ENCODE measurements at regions not wholly inside any gene's neighbourhood (a gene's known extent, or its start where the extent isn't known, plus 50 kb on each side); places are given as distances from the start of the nearest gene placed in this dataset.

DNA sequence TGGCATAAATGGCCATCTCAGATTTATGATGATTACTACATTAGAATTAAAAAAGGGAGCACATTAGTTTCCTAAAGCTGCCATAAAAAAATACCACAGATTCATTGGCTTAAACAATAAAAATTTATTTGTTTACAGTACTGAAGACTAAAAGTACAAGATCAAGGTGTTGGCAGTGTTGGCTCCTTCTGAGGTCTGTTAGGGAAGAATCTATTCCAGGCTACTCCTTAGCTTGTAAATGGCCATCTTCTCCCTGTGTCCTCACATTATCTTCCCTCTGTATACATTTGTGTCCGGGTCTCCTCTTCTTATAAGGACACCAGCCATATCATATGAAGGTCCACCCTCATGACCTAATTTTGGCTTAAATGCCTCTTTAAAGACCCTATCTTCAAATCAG, 341.0 kb downstream of the SLC7A11 start:
- TF ChIP-seq CTCF (conservative IDR thresholded peaks at IDR 0.05 in 1 of 2, IDR thresholded peaks at IDR 0.05 in 1 of 2; ENCODE audit: extremely low read depth in 1 of 2, insufficient read depth in 1 of 2, low read depth in 1 of 2, low read length in 2 of 2): no peak
- no peak for TF ChIP-seq EZH2 (IDR thresholded peaks at IDR 0.05; ENCODE audit: borderline replicate concordance, low read length)
